Motor neuron (in vitro differentiated cells): ENCODE measurements at regions not wholly inside any gene's neighbourhood (a gene's known extent, or its start where the extent isn't known, plus 50 kb on each side); places are given as distances from the start of the nearest gene placed in this dataset.
"Not testable (repeated sequence)": the region's sequence is repeated elsewhere in the genome, so short reads cannot be mapped to it uniquely, and the experiment has no call there.

Source experiments
- ATAC-seq, 8 experiments: fragments of 200-7000 bp; cut with Tn5 transposase; replicated peaks in 6 of 8; 2 replicates each; pipeline ENCODE4 v1.8.0; 2021; ENCODE audit warnings: mild to moderate bottlenecking in 8 of 8, moderate library complexity in 8 of 8
- H3K27ac ChIP-seq, 2 donors: fragments of 250-450 bp; sonication (Bioruptor Pico); 2 replicates each; pipeline ENCODE4 v1.9.0; 2021; ENCODE audit warnings: antibody characterized with exemption in 2 of 2, mild to moderate bottlenecking in 2 of 2, moderate library complexity in 1 of 2
- H3K4me1 ChIP-seq, 2 donors: fragments of 250-450 bp; sonication (Bioruptor Pico); replicated peaks in 1 of 2; 2 replicates each; pipeline ENCODE4 v1.6.1; 2021; ENCODE audit warnings: antibody characterized with exemption in 2 of 2, mild to moderate bottlenecking in 2 of 2, moderate library complexity in 1 of 2
- H3K4me3 ChIP-seq, 5 donors: fragments of 250-450 bp; sonication (Bioruptor Pico); 2 replicates each; pipeline ENCODE4 v1.9.0; 2021; ENCODE audit warnings: antibody characterized with exemption in 5 of 5, mild to moderate bottlenecking in 5 of 5, moderate library complexity in 4 of 5
- WGBS, 10 experiments: fragments of 450-650 bp; shearing (Covaris generic); methylation state at CpG; one replicate each; pipeline ENCODE4 v1.0.0; 2022; 5-methylcytosine and 5-hydroxymethylcytosine counted together
- in situ Hi-C, 9 experiments: fragments of 400-800 bp; cut with MboI; loops; one replicate each; pipeline ENCODE4 v1.15.0; 2021; ENCODE audit warnings: low sequenced_read_pairs in 9 of 9, low pct_unique_long_range_greater_than_20kb in 2 of 9; ENCODE audit not compliant: unreplicated experiment in 9 of 9

GRCh38 chr7:55721004-55721403 lies 141.5 kb downstream of the SEPTIN14 start:
- peak in 2 of 8 experiments; percentile 18 to 69 for ATAC-seq
- no CpG with 5 or more reads among the region's 1 CpG for WGBS, 10 experiments
- in situ Hi-C loops = not testable (repeated sequence)

DNA sequence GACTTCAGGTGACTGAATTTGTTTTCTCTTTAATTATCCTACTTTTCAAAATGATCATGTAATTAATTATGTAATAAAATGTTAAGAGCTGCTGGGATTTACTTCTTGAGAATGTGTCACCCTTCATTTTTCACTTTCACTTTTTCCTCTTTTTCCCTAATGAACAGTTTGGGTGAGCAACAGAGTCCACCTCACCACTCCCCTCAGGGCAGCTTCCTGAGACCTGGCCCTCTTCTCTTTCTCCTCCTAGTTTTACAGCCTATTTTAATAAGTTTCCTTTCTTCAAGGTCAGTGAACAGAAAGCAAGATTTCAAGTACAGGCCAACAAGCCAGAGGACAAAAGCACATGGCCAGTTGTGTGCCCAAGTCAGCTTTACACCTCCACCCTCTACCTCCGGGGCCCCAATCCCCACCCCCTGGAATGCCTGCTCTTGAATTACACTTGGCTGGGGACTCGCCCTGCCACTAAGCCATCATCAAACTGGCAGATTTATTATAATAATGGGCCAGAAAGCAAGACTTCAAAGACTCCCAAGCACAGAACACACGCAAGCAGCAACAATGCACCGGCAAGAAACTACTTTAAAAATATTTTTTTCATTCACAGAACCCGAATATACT lies 143.1 kb upstream of the VOPP1 start:
- H3K4me3 ChIP-seq, H3K4me1 ChIP-seq, in situ Hi-C loops, H3K27ac ChIP-seq: not testable (repeated sequence)
- peak in 4 of 8 experiments; percentile 29 to 86 (median 67) for ATAC-seq
- 20 to 100% (median 57%) methylated on average over 1 to 3 of the region's 5 CpGs; no CpG with 5 or more reads in 4 of the 10 experiments for WGBS, 10 experiments

More at GRCh38 chr7:55721004-55721403, 141.5 kb downstream of the SEPTIN14 start:
- not testable (repeated sequence) for H3K4me1 ChIP-seq, H3K4me3 ChIP-seq, H3K27ac ChIP-seq

DNA sequence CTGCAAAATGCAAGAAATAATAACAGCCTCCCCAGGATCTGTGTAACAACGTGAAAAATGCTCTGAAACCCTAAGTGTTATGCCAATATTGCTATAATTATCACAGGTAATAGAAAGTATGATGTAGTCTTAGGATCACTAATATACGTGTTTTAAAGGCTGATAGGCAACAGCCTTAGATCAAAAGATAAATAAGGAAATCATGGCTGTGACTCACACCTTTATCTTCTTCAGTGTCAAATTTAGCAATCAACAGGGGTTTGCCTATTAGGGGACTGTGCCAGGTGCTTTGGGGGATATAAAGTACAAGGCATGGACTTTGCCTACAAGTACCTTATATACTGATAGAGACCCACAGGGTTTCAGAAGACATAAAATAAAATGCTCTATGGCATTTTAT lies 142.1 kb upstream of the VOPP1 start:
- ATAC-seq, H3K4me3 ChIP-seq, H3K4me1 ChIP-seq, H3K27ac ChIP-seq, in situ Hi-C loops: not testable (repeated sequence)
- 38 to 60% (median 40%) methylated on average over 1 of the region's 2 CpGs; no CpG with 5 or more reads in 7 of the 10 experiments for WGBS, 10 experiments

GRCh38 chr7:55710312-55710711 lies 138.0 kb upstream of the VOPP1 start:
- H3K27ac ChIP-seq, H3K4me1 ChIP-seq, H3K4me3 ChIP-seq, in situ Hi-C loops, ATAC-seq: not testable (repeated sequence)
- 20 to 100% (median 80%) methylated on average over 1 to 2 of the region's 2 CpGs; no CpG with 5 or more reads in 3 of the 10 experiments for WGBS, 10 experiments

GRCh38 chr7:55708028-55708427 lies 135.7 kb upstream of the VOPP1 start:
- in situ Hi-C loops = not testable (repeated sequence)

DNA sequence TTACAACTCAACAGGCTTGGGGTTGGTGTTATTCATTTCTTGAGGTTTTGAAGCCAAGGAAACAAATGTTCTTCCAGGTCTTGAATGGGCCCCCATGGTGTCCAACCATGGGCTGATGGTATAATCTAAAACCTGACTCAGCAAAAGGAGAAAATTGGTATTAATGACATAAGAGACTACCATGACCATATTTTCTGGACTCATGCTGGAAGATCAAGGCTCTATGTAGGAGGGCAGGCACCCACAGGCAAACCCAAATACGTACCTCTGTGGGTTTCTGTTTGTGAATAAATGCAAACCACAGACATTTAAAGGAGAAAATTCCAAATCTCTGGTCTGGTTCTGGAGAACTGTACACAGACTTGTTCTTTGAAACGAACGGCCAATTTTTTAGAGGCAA lies 135.1 kb upstream of the VOPP1 start:
- H3K27ac ChIP-seq, ATAC-seq, in situ Hi-C loops, H3K4me3 ChIP-seq, H3K4me1 ChIP-seq: not testable (repeated sequence)
- WGBS, 10 experiments = no CpG with 5 or more reads among the region's 3 CpGs

More at GRCh38 chr7:55708028-55708427, 135.7 kb upstream of the VOPP1 start:
- not testable (repeated sequence) for H3K4me1 ChIP-seq, H3K27ac ChIP-seq, H3K4me3 ChIP-seq
- peak in 5 of 8 experiments; percentile 33 to 72 (median 58) for ATAC-seq
- WGBS, 10 experiments = 0 to 100% (median 83%) methylated on average over 1 to 5 of the region's 6 CpGs; no CpG with 5 or more reads in 4 of the 10 experiments

- H3K4me3 ChIP-seq, ATAC-seq, H3K4me1 ChIP-seq, H3K27ac ChIP-seq, in situ Hi-C loops: not testable (repeated sequence)
- no CpG with 5 or more reads among the region's 5 CpGs for WGBS, 10 experiments
Measured at GRCh38 chr7:55706451-55707195, 134.3 kb upstream of the VOPP1 start.

DNA sequence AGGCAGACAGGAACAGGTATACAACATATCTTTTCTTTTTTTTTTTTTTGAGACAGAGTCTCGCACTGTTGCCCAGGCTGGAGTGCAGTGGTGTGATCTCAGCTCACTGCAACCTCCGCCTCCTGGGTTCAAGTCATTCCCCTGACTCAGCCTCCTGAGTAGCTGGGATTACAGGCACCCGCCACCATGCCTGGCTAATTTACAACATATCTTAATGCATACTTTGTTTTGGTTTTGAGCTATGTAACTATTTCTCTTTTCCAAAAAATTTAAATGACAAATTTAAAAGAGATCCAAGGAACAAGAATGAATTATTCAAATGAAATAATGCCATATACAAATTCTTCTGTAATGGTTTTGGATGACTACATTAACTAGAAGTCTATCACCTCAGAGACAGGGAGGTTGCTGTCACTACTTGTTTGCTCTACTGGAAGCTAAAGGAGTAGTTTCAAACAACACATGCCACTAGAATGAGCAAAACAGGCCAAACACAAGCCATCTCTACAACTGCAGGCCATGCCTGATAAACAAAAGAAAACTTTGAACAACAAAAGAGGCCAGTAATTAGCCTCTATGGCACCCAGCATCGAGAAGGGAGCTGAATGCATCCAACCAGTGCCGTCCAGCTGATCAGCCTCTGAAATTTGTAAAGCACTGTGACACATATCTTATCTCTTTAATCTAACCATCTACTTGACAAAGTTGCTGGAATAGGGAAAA lies 133.6 kb upstream of the VOPP1 start:
- ATAC-seq = peak in 4 of 8 experiments; percentile 36 to 77 (median 68)
- H3K4me3 ChIP-seq, H3K27ac ChIP-seq, in situ Hi-C loops, H3K4me1 ChIP-seq: not testable (repeated sequence)
- 20 to 100% (median 81%) methylated on average over 1 to 2 of the region's 5 CpGs; no CpG with 5 or more reads in 6 of the 10 experiments for WGBS, 10 experiments

GRCh38 chr7:55702831-55703230 lies 130.5 kb upstream of the VOPP1 start:
- H3K4me1 ChIP-seq, H3K4me3 ChIP-seq, in situ Hi-C loops, H3K27ac ChIP-seq: not testable (repeated sequence)
- 10 to 100% (median 67%) methylated on average over 1 to 6 of the region's 6 CpGs for WGBS, 10 experiments
- ATAC-seq = peak in 1 of 8 experiments; percentile 74

GRCh38 chr7:55699450-55699842 lies 127.1 kb upstream of the VOPP1 start:
- H3K4me3 ChIP-seq, in situ Hi-C loops, H3K27ac ChIP-seq, H3K4me1 ChIP-seq, ATAC-seq: not testable (repeated sequence)
- 92% methylated on average over 2 of the region's 5 CpGs; no CpG with 5 or more reads in 9 of the 10 experiments for WGBS, 10 experiments

- H3K4me1 ChIP-seq, H3K27ac ChIP-seq, in situ Hi-C loops, H3K4me3 ChIP-seq: not testable (repeated sequence)
- ATAC-seq = peak in 1 of 8 experiments; percentile 16
- 49 to 100% (median 85%) methylated on average over 1 to 6 of the region's 14 CpGs; no CpG with 5 or more reads in 2 of the 10 experiments for WGBS, 10 experiments
Measured at GRCh38 chr7:55698607-55699449, 126.5 kb upstream of the VOPP1 start.

- ATAC-seq = peak in 7 of 8 experiments; percentile 48 to 90 (median 68)
- H3K4me1 ChIP-seq, H3K4me3 ChIP-seq, in situ Hi-C loops, H3K27ac ChIP-seq: not testable (repeated sequence)
- WGBS, 10 experiments = 14 to 76% (median 51%) methylated on average over 1 to 3 of the region's 6 CpGs; no CpG with 5 or more reads in 5 of the 10 experiments
Measured at GRCh38 chr7:55695893-55696701, 123.8 kb upstream of the VOPP1 start.
